Natural killer cell (primary cell): ENCODE measurements at regions not wholly inside any gene's neighbourhood (a gene's known extent, or its start where the extent isn't known, plus 50 kb on each side); places are given as distances from the start of the nearest gene placed in this dataset.
"Not testable (repeated sequence)": the region's sequence is repeated elsewhere in the genome, so short reads cannot be mapped to it uniquely, and the experiment has no call there.

Source experiments
- ATAC-seq, 3 donors: fragments of 150-1000 bp in 2 of 3; fragments of 200-7000 bp in 1 of 3; cut with Tn5 transposase; 1 replicate in 1 of 3; 2 replicates in 2 of 3; pipeline ENCODE4 v1.10.0; 2021; ENCODE audit warnings: mild to moderate bottlenecking in 2 of 3, moderate library complexity in 2 of 3
- DNase-seq, 2 donors: peaks; one replicate each; pipeline versions ENCODE4 v3.0.0 to v3.0.0-alpha.2; 2013 to 2021; ENCODE audit warnings: mixed read lengths in 1 of 2
- H3K27ac ChIP-seq: one replicate; pipeline ENCODE4 v1.5.1; 2013; ENCODE audit warnings: mild to moderate bottlenecking, low read length
- H3K27me3 ChIP-seq: one replicate; pipeline ENCODE4 v1.6.1; 2013; ENCODE audit warnings: low read length; ENCODE audit not compliant: control insufficient read depth, insufficient read depth
- H3K36me3 ChIP-seq: one replicate; pipeline ENCODE4 v1.6.1; 2013; ENCODE audit warnings: low read length; ENCODE audit not compliant: control insufficient read depth, insufficient read depth
- H3K4me1 ChIP-seq: one replicate; pipeline ENCODE4 v1.6.1; 2013; ENCODE audit warnings: low read length; ENCODE audit not compliant: control insufficient read depth, insufficient read depth
- H3K4me3 ChIP-seq: one replicate; pipeline ENCODE4 v1.5.1; 2013; ENCODE audit warnings: low read length
- H3K9me3 ChIP-seq: one replicate; pipeline ENCODE4 v1.6.1; 2013; ENCODE audit warnings: low read length; ENCODE audit not compliant: control insufficient read depth, insufficient read depth
- H3K27ac Mint-ChIP-seq, 2 donors: one replicate each; pipeline ENCODE4 v1.8.0; 2022; ENCODE audit warnings: mild to moderate bottlenecking in 2 of 2, mixed read lengths in 2 of 2, moderate library complexity in 1 of 2
- H3K27me3 Mint-ChIP-seq, 2 donors: one replicate each; pipeline ENCODE4 v1.8.0; 2022; ENCODE audit warnings: low read depth in 2 of 2, mixed read lengths in 2 of 2
- H3K36me3 Mint-ChIP-seq: one replicate; pipeline ENCODE4 v1.8.0; 2022; ENCODE audit warnings: mixed read lengths
- H3K4me1 Mint-ChIP-seq, 2 donors: one replicate each; pipeline ENCODE4 v1.8.0; 2022; ENCODE audit warnings: mixed read lengths in 2 of 2
- H3K4me3 Mint-ChIP-seq: one replicate; pipeline ENCODE4 v1.8.0; 2022; ENCODE audit warnings: mild to moderate bottlenecking, moderate library complexity, mixed read lengths
- H3K9me3 Mint-ChIP-seq, 2 donors: one replicate each; pipeline ENCODE4 v1.8.0; 2022; ENCODE audit warnings: mixed read lengths in 2 of 2
- CTCF ChIP-seq: fragments of 200-600 bp; IDR thresholded peaks from one replicate; pipeline ENCODE4 v1.8.0; 2022; ENCODE audit warnings: antibody characterized with exemption
- WGBS: methylation state at CpG from one replicate; pipeline ENCODE4 v1.1.7; 2013; ENCODE audit warnings: missing lambda C conversion rate; ENCODE audit not compliant: insufficient coverage; 5-methylcytosine and 5-hydroxymethylcytosine counted together
- intact Hi-C: fragments of 100-400 bp; cut with micrococcal nuclease; formaldehyde crosslinking; loops from one replicate; pipeline ENCODE4 v1.14.2; 2022

GRCh38 chr20:25774203-25774602 is 77.5 kb upstream of the ZNF337 start:
- ATAC-seq, H3K36me3 ChIP-seq, intact Hi-C loops, H3K4me3 Mint-ChIP-seq, H3K4me1 Mint-ChIP-seq, H3K27ac Mint-ChIP-seq, H3K27ac ChIP-seq, H3K27me3 Mint-ChIP-seq, H3K9me3 Mint-ChIP-seq, DNase-seq, H3K4me1 ChIP-seq, H3K4me3 ChIP-seq, H3K27me3 ChIP-seq, H3K9me3 ChIP-seq, H3K36me3 Mint-ChIP-seq: not testable (repeated sequence)
- over 99% methylated on average over 13 of the region's 18 CpGs for WGBS

GRCh38 chr20:25772437-25772836 is 75.8 kb upstream of the ZNF337 start:
- H3K36me3 ChIP-seq, H3K27ac ChIP-seq, H3K9me3 ChIP-seq, H3K27me3 ChIP-seq, H3K27me3 Mint-ChIP-seq, intact Hi-C loops, H3K4me1 ChIP-seq, DNase-seq, H3K27ac Mint-ChIP-seq, H3K36me3 Mint-ChIP-seq, H3K4me3 Mint-ChIP-seq, ATAC-seq, H3K4me3 ChIP-seq, H3K4me1 Mint-ChIP-seq, H3K9me3 Mint-ChIP-seq: not testable (repeated sequence)
- 80% methylated on average over 3 of the region's 3 CpGs for WGBS

- H3K4me3 Mint-ChIP-seq, H3K27ac ChIP-seq, H3K27me3 ChIP-seq, H3K27me3 Mint-ChIP-seq, DNase-seq, H3K4me3 ChIP-seq, H3K4me1 Mint-ChIP-seq, H3K27ac Mint-ChIP-seq, intact Hi-C loops, H3K9me3 Mint-ChIP-seq, H3K36me3 Mint-ChIP-seq, H3K4me1 ChIP-seq, ATAC-seq, H3K9me3 ChIP-seq, H3K36me3 ChIP-seq: not testable (repeated sequence)
- no CpG with 5 or more reads among the region's 1 CpG for WGBS
Measured at GRCh38 chr20:25771818-25772217, 75.2 kb upstream of the ZNF337 start.

- TF ChIP-seq CTCF, result no peak
- no peaks in the 10 kb centered on the region for H3K4me1 ChIP-seq
- Mint-ChIP-seq H3K36me3 (no peaks in the 10 kb centered on the region), H3K27me3 (no peaks in the 10 kb centered on the region), H3K4me3 (no peak overlapping the region), H3K9me3 (no peaks in the 10 kb centered on the region), H3K27ac (no peak overlapping the region), H3K4me1 (no peaks in the 10 kb centered on the region)
- no peaks in the 10 kb centered on the region for H3K27me3 ChIP-seq
- H3K4me3 ChIP-seq, result no peak overlapping the region
- no peak overlapping the region for H3K27ac ChIP-seq
- no peaks in the 10 kb centered on the region for H3K9me3 ChIP-seq
- ATAC-seq, result no peak
- intact Hi-C loops, result no loop called here
- DNase-seq, result no peak
- no peaks in the 10 kb centered on the region for H3K36me3 ChIP-seq
Measured at GRCh38 chr20:25761596-25761995, 64.9 kb upstream of the ZNF337 start.

GRCh38 chr20:25761046-25761445 is 64.4 kb upstream of the ZNF337 start:
- H3K27me3 ChIP-seq, H3K27me3 Mint-ChIP-seq, H3K4me3 Mint-ChIP-seq, H3K4me3 ChIP-seq, H3K27ac ChIP-seq, H3K36me3 Mint-ChIP-seq, DNase-seq, ATAC-seq, H3K9me3 Mint-ChIP-seq, intact Hi-C loops, H3K9me3 ChIP-seq, H3K4me1 Mint-ChIP-seq, H3K27ac Mint-ChIP-seq, H3K36me3 ChIP-seq, H3K4me1 ChIP-seq: not testable (repeated sequence)
- 78% methylated on average over 2 of the region's 2 CpGs for WGBS
